ENCODE measurements at regions not wholly inside any gene's neighbourhood (a gene's known extent, or its start where the extent isn't known, plus 50 kb on each side); places are given as distances from the start of the nearest gene placed in this dataset.

- H3K9me3 ChIP-seq (ENCODE audit: control insufficient read depth, insufficient read depth, low read depth, low read length) = no peaks in the 10 kb centered on the region
- POLR2A ChIA-PET = no interaction called here
- no peak overlapping the region for H3K27ac ChIP-seq (ENCODE audit: extremely low read depth, low read depth, low read length)
- no peak overlapping the region for H3K4me3 ChIP-seq (ENCODE audit: low read depth, low read length)
- H3K4me1 ChIP-seq (ENCODE audit: control insufficient read depth, insufficient read depth, low read length) = no peaks in the 10 kb centered on the region; the same call in 1 of the 2 replicates
- CTCF ChIA-PET = interaction anchor here (1.2 kb wide), 1 partner anchor 52 kb away, joined by 3 read pairs; no protein-coding TSS in a partner anchor
- H3K36me3 ChIP-seq (ENCODE audit: control insufficient read depth in 2 of 2, insufficient read depth in 1 of 2, low read length in 2 of 2) = no peaks in the 10 kb centered on the region
- TF ChIP-seq ZNF510 (tag by site-specific recombination; IDR thresholded peaks at IDR 0.05; ENCODE audit: insufficient replicate concordance) (no peak), ZBTB11 (tag by site-specific recombination; conservative IDR thresholded peaks at IDR 0.05; ENCODE audit: low read depth) (no peak), ZNF169 (tag by site-specific recombination; IDR thresholded peaks at IDR 0.05) (no peak), ZNF624 (tag by site-specific recombination; IDR thresholded peaks at IDR 0.05) (no peak), ZNF155 (tag by site-specific recombination; IDR thresholded peaks at IDR 0.05) (no peak), ZNF664 (tag by site-specific recombination; IDR thresholded peaks at IDR 0.05) (no peak), SP7 (tag by site-specific recombination; IDR thresholded peaks at IDR 0.05) (no peak), ZSCAN5A (tag by site-specific recombination; IDR thresholded peaks at IDR 0.05) (no peak), ZNF2 (tag by site-specific recombination; IDR thresholded peaks at IDR 0.05) (no peak), PBX3 (CRISPR knock-in tag; IDR thresholded peaks at IDR 0.05) (no peak), ZNF266 (tag by site-specific recombination; IDR thresholded peaks at IDR 0.05; ENCODE audit: low read depth) (no peak), ZNF560 (tag by site-specific recombination; IDR thresholded peaks at IDR 0.05; ENCODE audit: borderline replicate concordance) (no peak), SETDB1 (IDR thresholded peaks at IDR 0.05; ENCODE audit: insufficient read length, low read length) (no peak), ZNF544 (tag by site-specific recombination; IDR thresholded peaks at IDR 0.05) (no peak), ZNF529 (tag by site-specific recombination; IDR thresholded peaks at IDR 0.05; ENCODE audit: insufficient replicate concordance) (no peak), ZNF549 (tag by site-specific recombination; IDR thresholded peaks at IDR 0.05) (no peak)
- TF ChIP-seq, protein P1, sequence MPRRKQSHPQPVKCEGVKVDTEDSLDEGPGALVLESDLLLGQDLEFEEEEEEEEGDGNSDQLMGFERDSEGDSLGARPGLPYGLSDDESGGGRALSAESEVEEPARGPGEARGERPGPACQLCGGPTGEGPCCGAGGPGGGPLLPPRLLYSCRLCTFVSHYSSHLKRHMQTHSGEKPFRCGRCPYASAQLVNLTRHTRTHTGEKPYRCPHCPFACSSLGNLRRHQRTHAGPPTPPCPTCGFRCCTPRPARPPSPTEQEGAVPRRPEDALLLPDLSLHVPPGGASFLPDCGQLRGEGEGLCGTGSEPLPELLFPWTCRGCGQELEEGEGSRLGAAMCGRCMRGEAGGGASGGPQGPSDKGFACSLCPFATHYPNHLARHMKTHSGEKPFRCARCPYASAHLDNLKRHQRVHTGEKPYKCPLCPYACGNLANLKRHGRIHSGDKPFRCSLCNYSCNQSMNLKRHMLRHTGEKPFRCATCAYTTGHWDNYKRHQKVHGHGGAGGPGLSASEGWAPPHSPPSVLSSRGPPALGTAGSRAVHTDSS (tag by site-specific recombination; IDR thresholded peaks at IDR 0.05) = no peak
Measured at GRCh38 chr12:75701859-75702258, 190.4 kb upstream of the KRR1 start.

- Histone ChIP-seq H3K4me3 (ENCODE audit: low read depth, low read length) (no peak overlapping the region), H3K9me3 (ENCODE audit: control insufficient read depth, insufficient read depth, low read depth, low read length) (no peaks in the 10 kb centered on the region), H3K36me3 (ENCODE audit: control insufficient read depth in 2 of 2, insufficient read depth in 1 of 2, low read length in 2 of 2) (no peaks in the 10 kb centered on the region), H3K27ac (ENCODE audit: extremely low read depth, low read depth, low read length) (no peak overlapping the region), H3K4me1 (ENCODE audit: control insufficient read depth, insufficient read depth, low read length) (no peaks in the 10 kb centered on the region)
- TF ChIP-seq WT1 (tag by site-specific recombination; IDR thresholded peaks at IDR 0.05) = no peak
- TF ChIP-seq FEZF1 (tag by site-specific recombination; IDR thresholded peaks at IDR 0.05) = no peak
- no peak for TF ChIP-seq ZNF37A (tag by site-specific recombination; IDR thresholded peaks at IDR 0.05)
- TF ChIP-seq ZNF654 (tag by site-specific recombination; IDR thresholded peaks at IDR 0.05; ENCODE audit: low read depth) = no peak
- TF ChIP-seq, protein P1 (tag by site-specific recombination; IDR thresholded peaks at IDR 0.05) = peak; percentile 67
- TF ChIP-seq, protein P2, sequence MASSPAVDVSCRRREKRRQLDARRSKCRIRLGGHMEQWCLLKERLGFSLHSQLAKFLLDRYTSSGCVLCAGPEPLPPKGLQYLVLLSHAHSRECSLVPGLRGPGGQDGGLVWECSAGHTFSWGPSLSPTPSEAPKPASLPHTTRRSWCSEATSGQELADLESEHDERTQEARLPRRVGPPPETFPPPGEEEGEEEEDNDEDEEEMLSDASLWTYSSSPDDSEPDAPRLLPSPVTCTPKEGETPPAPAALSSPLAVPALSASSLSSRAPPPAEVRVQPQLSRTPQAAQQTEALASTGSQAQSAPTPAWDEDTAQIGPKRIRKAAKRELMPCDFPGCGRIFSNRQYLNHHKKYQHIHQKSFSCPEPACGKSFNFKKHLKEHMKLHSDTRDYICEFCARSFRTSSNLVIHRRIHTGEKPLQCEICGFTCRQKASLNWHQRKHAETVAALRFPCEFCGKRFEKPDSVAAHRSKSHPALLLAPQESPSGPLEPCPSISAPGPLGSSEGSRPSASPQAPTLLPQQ (tag by site-specific recombination; IDR thresholded peaks at IDR 0.05) = peak; percentile 73
- TF ChIP-seq ZFP69B (tag by site-specific recombination; IDR thresholded peaks at IDR 0.05) = 0 out of 2 replicates have a peak, but pooled peaks have one; percentile 17
- ChIA-PET CTCF (interaction anchor here (1.0 to 1.1 kb wide), 2 partner anchors 12 to 21 kb away, joined by 3 read pairs; no protein-coding TSS in a partner anchor), POLR2A (no interaction called here)
Measured at GRCh38 chr12:75699728-75700496, 188.5 kb upstream of the KRR1 start.
